NCI-H2227 (cell line): ENCODE measurements at regions not wholly inside any gene's neighbourhood (a gene's known extent, or its start where the extent isn't known, plus 50 kb on each side); places are given as distances from the start of the nearest gene placed in this dataset.
"Not testable (repeated sequence)": the region's sequence is repeated elsewhere in the genome, so short reads cannot be mapped to it uniquely, and the experiment has no call there.

ENCODE experiments used
- DNase-seq: peaks from one replicate; lab custom pipeline; 2025; ENCODE audit not compliant: unreplicated experiment; lab: John Stamatoyannopoulos, UW

DNA sequence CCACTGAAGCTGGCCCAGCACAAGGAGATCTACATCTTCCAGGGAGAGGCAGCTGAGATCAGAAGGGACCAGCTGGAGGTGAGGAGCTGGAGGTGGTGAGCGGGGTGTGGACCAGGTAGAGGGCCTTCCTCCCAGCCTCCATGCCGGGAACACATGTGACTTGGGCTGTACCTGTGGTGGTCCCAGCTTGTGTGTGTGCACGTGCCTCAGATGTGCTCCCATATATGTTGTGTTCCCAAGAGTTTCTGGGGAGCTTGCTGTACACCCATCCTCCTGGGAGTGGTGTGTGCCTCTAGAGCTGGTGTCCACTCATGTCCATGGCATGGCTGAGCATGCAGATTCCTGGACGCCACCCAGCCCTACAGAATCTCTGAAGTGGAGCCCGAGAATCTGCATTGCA lies 183.7 kb upstream of the AKAP13 start:
- not testable (repeated sequence) for DNase-seq

DNA sequence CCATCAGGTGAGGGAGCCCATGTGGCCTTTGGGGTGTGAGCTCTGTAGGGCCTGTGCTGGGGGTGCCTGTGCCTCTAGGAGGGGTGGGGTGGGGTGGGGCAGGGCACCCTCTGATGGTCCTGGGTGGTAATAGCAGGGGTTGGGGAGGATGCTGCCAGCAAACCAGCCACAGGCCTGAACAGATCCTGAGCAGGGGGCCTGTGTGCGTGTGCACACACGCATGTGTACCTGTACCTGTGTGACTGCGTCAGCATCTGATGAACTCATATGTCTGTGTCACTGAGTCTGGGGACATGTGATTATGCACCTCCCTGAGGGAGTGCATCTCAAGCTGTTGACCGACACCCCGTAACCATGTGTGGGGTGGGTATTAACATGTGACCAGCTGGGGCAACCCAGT lies 182.8 kb upstream of the AKAP13 start:
- DNase-seq, result not testable (repeated sequence)

DNA sequence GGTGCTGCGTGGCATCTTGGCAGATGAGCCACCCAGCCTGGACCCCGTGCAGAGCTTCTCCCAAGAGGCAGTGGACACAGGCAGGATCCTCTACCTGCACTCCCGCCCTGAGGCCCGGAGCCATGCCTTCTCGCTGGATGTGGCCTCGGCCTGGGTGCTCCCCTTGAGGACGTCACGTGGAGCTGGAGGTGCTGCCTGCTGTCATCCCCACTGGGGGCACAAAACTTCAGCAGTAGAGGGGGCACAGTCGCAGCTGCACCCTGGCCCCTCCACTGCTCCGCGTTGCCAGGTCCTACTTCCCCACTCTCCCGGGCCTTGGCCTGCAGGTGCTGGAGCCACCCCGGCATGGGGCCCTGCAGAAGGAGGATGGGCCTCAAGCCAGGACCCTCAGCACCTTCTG lies 182.0 kb upstream of the AKAP13 start:
- not testable (repeated sequence) for DNase-seq

DNA sequence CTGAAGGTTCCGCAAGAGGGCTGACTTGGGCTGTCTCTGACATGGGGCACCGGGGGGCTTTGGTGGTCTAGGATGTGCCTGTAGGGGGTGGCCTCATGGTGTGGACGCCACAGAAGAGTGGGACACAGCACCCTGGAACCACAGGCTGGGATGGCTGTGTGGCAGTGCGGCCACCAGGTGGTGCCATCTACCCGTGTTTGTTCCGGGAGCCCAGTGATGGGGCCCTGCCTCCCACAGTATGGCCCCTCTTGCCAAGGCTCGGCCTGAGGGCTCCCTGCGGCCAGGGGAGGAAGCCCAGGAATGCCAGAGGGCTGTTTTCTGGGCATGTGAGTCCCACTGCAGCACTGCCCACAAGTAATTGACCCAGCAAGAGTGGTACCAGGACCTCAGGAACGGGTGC lies 180.2 kb upstream of the AKAP13 start:
- DNase-seq, result not testable (repeated sequence)

DNA sequence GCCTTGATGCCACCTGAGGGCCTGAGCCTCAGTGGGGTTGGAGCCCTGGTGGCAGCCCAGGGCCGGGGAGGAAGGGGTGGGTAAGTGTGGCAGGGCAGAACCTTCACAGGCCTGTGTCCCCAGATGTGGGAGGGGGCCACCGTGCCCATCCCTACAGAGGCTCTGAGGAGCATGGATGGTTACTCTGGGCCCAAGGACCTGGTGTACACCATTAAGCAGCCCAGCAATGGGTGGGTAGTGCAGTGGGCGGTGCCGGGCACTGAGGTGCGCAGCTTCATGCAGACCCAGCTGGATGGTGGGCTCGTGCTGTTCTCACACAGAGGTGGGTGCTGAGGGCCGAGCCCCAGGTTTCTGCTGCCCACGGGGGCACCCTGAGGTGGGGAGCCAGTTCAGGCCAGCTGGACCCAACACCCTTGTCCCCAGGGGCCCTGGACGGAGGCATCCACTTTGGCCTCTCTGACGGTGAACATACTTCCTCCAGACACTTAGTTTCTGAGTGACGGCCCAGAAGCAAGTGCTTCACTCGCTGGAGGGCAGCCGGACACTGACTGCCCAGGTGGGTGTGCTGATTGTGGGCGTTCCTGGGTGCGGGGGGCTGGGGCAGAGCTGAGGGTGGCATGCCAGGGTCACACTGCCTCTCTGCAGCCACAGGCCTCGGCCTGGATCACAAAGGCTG lies 179.1 kb upstream of the AKAP13 start:
- not testable (repeated sequence) for DNase-seq

DNA sequence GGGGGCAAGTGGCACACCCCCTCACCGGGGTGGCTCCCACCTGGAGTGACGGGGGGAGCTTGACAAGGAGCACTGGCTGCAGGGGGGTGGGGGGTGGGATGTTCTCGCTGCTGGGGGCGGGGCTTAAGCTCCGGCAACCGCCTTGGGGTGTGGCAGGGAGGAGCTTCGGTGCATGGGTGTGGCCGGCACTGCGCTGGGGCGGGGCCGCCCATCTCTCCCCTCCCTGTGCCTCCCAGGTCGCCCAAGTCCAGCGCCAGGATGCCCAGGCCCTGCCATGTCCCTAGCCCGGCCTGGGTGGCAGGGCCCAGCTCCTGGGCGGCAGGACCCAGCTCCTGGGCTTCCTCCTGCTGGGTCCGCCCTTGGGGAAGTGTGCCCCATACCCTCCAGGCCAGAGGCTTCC lies 175.9 kb upstream of the AKAP13 start:
- not testable (repeated sequence) for DNase-seq

DNA sequence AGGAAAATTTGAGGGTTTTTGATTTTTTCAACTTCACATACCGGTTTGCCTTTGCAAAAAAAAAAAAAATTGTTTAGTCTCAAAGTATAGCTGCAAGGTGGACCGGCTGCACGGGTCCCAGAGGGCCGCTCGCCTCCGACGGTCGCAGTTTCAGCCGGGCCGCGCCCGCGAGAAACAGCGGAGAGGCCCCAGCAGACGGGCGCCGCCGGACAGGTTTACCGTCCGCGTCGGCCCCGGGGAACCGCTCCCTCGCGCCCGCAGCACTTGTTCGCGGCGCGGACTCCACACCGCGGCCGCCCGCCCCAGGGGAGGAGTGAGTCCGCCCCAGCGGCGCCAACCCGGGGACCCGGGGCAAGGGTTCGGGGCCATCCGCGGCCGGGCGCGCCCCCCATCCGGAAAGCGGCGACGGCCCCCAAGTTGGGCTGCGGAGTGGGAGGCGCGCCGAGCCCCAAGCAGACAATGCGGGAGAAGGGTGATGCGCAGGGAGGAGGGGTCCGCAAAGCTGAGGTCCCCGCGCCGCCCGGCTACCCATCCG lies 146.5 kb upstream of the AKAP13 start:
- DNase-seq, result not testable (repeated sequence)

DNA sequence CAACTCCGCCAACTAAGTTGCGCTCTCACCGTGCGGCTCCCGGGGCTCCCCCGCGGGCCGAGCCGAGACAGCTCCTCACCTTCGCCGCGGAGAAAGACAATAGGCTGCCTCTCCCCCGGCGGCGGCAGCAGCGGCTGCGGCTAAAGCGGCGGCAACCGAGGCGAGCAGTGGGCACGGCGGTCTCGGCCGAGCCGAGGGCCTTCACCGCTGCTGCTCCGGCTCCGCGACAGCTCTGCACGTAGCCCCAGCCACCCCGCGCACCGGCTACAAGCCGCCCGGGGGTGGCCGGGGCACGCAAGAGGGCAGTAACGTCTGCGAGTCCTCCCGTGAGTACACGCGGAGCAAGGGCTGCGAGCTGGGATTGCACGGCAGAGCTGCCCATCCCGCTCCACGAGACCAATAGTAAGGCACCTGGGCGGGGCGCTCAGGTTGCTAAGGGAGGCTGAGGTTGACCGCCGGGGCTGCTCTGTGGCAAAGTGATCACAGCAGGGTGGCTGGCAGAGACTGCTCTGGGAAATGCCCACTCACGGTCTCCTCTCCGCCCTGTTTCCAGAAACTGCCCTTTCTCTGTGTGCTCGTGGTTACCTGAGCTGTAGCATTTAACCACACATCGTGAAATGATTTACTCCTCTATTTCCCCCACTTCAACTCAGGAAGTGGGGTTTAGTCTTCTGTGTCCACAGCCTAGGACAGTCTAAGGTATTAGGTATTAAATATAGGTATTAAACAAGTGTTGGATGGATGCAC lies 145.8 kb upstream of the AKAP13 start:
- not testable (repeated sequence) for DNase-seq

DNA sequence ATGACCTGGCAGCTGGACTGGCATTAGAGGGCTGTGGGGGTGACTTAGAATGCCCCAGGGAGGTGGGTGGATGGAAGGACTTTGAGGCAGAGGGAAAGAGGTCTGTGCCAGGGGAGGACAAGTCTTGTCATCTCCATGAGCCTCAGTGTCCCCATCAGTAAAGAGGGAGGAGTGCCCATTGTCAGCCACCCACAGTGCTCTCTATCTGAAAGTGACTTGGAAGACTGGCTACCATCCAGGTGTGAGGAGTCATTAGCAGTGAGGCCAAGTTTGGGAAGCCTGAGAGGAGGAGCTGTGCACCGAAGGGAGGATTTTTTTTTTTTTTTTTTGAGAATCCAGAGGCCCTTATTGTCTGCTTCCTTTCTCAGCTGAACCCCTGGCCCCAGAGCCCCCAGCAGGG lies 136.3 kb upstream of the AKAP13 start:
- DNase-seq, result not testable (repeated sequence)

DNA sequence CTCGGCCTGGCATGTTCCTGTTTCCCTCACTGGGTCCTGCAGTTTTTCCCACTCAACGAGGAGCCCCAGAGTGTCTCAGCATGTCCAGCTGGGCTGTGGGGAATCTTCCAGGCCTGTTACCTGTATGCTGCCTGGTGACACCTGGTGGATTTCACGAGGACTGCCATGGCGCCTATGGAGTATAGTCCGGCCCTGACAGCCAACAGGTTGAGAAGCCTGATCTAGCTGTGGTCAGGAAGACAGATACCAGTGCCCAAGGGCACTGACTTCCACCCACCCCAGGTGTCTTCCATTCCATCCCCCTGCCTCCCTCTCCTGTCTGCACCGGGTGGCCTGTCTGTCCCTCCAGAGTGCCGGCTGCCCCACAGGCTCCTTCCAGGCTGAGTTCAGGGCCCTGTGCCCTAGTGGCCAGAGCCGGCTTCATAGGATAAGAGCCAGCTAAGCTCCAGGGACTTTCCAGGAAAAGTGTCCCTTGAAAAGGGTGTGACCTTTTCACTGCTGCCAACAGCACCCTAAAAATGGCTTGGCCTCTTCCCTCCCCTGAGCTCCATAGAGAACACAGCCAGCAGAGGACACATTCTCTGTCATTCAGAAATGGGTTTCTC lies 129.4 kb upstream of the AKAP13 start:
- DNase-seq, result not testable (repeated sequence)

DNA sequence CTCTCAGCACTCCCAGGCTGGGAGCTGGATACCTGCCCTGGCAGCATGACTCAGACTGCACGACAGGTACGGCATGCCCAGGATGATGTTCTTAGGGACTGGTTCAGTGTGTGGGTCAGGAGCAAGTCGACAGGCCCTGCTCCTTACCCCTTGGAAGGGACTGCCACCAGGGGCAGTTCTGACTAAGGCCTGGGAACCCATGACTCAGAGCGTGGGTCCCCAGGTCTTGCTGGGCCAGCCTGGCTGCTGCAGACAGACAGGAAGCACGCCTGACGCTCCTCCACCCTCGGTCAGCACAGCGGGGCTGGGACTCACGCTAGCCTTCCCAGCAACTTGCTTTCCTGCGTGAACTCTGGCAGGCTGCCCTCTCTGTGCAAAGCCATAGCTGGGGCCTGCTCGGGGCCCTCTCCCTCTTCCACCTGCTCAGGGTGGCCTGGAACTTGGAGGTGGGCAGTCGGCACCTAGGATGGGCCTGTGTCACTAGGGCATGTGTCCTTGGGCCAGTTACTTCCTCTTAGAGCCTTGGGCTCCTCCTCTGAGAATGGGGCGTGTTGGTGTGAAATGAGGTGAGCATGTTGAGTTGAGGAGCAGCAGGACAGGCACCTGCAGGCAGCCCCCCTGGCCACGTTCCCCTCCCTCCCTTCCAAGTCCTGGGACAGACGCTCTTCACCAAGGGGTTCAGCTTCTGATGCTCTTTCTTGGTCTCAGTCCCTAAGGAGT lies 127.0 kb upstream of the AKAP13 start:
- not testable (repeated sequence) for DNase-seq

DNA sequence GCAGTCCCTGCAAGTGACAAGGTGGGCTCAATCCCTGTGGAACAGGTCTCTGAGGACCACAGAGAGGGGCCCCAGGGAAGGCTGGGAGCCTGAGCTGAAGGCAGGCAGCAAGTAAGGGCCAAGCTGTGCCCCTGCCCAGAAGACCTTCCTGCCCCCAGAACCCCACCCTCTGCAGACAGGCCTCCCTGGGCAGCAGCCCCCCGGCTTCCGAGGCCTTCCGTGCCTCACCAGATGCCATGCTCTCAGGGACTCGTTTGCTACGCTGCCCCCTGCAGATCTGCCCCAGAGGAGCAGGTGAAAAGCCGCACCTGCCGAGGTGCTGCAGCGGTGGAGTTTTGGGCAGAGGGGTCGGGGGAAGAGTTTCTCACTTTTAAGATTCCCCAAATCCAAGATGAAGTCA lies 125.4 kb upstream of the AKAP13 start:
- DNase-seq, result not testable (repeated sequence)

DNA sequence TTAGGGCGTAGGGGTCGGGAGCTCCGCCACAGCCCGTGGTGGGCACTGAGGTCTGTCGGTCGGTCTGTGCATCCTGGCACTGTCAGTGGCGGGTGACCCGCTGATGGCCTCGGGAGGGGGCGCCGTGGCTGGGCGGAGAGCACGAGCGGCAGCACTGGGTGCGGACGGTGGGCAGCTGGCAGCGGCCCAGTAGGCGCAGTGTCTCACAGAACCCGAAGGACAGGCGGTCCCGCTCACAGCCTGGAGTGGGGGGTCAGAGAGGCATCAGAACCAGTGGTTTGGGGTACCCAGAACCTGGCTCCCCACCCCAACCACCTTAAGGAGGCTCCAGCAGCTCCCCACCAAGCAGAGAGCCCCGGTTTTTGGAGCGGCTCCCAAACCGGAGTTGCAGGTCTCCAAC lies 124.9 kb upstream of the AKAP13 start:
- not testable (repeated sequence) for DNase-seq

DNA sequence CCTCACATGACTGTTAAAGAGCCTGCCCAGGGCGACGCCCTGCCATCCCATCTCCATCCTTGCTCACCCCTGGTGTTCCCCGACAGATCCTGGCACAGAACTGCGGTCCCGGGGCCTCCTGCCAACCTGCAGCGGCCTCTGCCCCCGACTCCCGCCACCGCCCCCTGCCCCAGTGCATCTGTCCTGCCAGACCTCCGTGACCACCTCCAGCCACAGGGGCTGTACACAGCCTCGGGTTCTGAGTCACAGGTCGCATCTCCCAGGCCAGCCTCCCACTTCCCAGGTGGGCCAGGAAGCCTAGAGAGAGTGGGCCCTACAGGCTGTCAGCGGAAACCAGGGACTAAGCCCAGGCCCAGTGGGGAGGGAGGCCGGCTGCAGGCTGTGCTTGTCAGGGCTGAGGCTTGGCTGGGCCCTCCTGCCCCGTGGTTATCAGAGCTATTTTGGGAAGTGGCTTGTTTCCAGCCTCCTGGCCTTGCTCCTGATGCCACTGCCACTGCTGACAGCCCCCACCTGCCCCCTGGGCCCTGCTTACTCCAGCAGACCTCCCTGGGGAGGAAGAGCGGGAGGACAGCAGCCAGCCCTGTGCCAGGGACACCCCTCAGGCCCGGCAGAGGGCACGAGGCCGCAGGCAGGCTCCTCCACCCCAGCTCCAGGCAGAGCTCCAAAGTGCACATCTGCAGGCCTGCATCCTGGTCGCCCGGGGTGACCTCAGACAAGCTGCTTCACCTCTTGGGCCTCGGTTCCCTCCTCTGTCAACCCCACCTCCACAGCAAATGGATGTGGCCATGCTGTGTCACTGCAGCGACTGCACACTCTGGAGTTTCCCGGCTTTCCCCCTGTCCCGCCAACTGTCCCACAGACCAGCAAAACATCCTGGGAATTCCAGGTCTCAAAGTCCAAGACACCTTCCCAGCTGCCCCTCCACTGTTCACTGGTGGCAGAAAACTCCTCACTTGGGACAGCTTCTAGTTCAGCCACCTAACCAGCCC lies 124.1 kb upstream of the AKAP13 start:
- not testable (repeated sequence) for DNase-seq

DNA sequence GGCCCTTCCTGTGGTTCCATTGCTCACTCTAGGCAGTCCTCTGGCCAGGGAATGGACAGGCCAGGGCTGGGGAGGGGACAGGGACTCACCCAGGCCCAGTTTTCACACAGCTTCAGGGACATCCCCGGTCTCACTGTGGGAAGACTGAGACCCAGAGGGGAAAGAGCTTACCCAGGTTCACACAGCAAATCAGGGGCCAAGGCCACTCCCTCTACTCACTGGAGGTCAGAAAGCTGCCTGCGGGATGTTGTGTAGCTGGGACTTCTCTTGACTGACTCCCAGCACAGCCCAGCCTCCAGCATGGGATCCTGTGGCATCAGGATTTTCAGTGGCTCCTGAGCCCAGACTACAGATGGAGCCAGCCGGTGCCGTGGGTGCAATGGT lies 122.3 kb upstream of the AKAP13 start:
- DNase-seq, result not testable (repeated sequence)

DNA sequence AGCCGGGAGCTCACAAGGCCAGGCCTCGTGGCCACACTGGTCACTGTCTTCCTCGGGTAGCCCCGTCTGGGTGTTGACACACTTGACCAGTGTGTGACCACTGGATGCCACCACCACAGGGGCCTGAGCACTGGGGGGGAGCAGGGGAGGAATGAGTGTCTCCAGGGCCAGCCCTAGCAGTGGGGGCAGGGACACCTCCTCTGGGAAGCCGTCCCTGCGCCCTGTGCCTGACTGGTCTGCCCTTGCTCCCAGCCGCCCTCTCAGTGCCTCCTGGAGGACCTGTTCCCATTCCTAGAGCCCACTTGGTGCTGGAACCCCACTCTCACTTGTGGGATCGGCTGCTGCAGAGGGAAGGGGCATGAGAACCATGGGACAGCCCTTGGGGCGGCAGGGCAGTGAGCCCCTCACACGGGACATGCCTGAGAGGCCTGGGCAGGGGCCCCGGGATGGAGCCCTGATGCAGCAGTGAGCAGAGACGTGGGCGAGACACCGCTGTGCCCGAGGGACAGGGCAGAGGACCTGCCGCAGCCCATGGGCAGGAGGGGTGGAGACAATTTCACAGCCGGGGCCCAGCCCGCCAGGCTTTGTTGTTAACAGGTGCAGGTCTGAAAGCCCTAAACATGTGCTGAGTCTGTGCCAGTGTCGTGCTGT lies 121.7 kb upstream of the AKAP13 start:
- DNase-seq, result not testable (repeated sequence)

DNA sequence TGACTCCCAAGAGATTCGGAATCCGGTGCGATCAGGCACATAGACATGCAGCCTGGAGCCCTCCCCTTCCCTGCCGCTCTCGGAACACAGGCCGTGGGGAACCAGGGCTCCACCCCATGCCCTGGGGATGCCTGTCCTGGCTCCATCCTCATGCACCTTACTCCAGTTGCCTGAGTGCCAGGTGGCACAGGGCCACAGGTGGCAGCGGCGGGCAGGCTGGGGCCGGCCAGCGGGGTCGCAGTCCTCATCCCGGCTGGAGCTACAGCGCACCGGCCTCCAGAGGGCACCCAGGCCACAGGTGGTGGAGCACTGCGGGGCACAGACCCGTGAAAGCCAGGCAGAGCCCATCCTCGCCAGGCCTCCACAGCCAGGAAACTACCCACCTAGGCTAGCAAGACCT lies 119.9 kb upstream of the AKAP13 start:
- not testable (repeated sequence) for DNase-seq

DNA sequence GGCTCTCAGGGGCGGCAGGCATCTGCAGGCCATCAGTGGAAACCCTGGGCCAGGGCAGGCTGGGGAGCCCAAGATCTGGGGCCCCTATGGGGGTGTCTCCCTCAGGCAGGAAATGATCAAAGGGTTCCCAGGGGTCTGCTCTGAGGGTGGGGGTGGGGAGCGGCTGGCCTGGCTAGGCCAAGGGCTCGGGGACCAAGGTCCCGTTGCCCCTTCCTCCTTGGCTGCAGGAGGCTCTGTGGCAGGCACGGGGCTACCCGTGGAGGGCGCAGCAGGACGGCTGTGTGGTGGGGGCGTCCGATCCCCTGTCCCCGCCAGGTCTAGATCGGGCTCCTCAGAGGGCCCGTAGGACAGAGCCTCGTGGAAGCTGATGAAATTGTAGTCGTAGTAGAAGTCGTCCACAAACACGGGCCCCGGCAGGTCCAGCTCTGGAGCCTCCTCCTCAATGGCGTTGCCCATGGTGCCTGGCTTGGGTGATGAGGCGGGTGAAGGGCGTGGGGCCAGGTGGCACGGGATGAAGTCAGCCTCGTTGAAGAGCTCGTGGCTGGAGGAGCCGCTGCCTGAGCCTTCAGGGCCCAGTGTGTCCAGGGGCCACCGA lies 117.8 kb upstream of the AKAP13 start:
- not testable (repeated sequence) for DNase-seq

DNA sequence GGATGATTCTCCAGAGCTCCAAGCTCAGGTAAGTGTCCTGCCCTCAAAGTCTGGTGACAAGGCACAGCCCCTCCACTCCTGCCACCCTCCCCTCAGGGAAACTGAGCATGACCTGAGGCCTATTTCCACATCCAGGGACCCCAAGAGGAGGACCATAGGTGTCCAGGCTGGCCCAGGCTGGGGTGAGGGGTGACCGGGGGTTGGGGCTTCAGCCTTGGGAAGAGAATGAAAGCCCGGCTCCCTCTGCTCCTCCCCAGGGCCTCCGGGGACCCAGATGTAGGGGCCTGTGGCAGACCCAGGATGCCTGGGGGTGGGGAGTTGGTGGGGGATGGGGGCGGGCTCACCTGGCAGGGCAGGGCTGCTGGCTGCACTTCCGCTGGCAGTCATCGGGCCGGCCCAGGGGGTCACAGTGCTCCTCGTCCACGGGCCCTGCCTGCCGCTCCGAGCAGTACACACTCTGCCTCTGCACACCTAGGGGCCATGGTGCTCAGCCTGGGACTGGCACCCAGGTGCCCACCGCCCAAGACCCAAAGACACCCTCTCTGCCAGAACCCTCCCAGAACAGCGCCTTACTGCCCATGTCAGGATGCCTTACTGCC lies 116.5 kb upstream of the AKAP13 start:
- DNase-seq, result not testable (repeated sequence)
